Transverse colon (tissue), 4 donors: ENCODE measurements at regions not wholly inside any gene's neighbourhood (a gene's known extent, or its start where the extent isn't known, plus 50 kb on each side); places are given as distances from the start of the nearest gene placed in this dataset.

Experiments used
- DNase-seq: peaks from one replicate; pipeline ENCODE4 v3.0.0-alpha.2; 2019
- H3K27ac ChIP-seq, 4 donors: fragments of 200-600 bp; sonication (generic); 2 replicates each; pipeline ENCODE4 v1.5.1; 2016 to 2018; ENCODE audit warnings: inconsistent platforms in 4 of 4
- H3K27me3 ChIP-seq: fragments of 200-600 bp; sonication (generic); 2 replicates; pipeline ENCODE4 v1.5.1; 2017; ENCODE audit warnings: inconsistent platforms
- H3K36me3 ChIP-seq, 4 donors: fragments of 200-600 bp; sonication (generic); 2 replicates each; pipeline ENCODE4 v1.5.1; 2017 to 2019; ENCODE audit warnings: inconsistent platforms in 4 of 4
- H3K4me1 ChIP-seq, 4 donors: fragments of 200-600 bp; sonication (generic); 2 replicates each; pipeline ENCODE4 v1.5.1; 2017 to 2020; ENCODE audit warnings: inconsistent platforms in 4 of 4
- H3K4me3 ChIP-seq, 4 donors: fragments of 200-600 bp; sonication (generic); 1 replicate in 1 of 4; 2 replicates in 3 of 4; pipeline versions ENCODE4 v1.5.1 to v1.6.1; 2017 to 2019; ENCODE audit warnings: inconsistent platforms in 4 of 4
- H3K9me3 ChIP-seq, 2 donors: fragments of 200-600 bp; sonication (generic); 2 replicates each; pipeline ENCODE4 v1.5.1; 2017 to 2019; ENCODE audit warnings: inconsistent platforms in 2 of 2
- CTCF ChIP-seq, 5 experiments: fragments of 200-600 bp in 3 of 5; fragments of 450-650 bp in 2 of 5; sonication (generic) in 3 of 5; IDR thresholded peaks; 1 replicate in 2 of 5; 2 replicates in 3 of 5; pipeline ENCODE4 v1.5.1; 2016 to 2017; ENCODE audit warnings: antibody characterized with exemption in 5 of 5, inconsistent platforms in 3 of 5, mild to moderate bottlenecking in 2 of 5, moderate library complexity in 1 of 5
- EP300 ChIP-seq: sonication (generic); formaldehyde crosslinking; IDR thresholded peaks from one replicate; pipeline ENCODE4 v1.6.1; 2017; ENCODE audit warnings: antibody characterized with exemption, low read depth
- POLR2A ChIP-seq: fragments of 450-650 bp; IDR thresholded peaks from one replicate; pipeline ENCODE4 v1.6.1; 2016; ENCODE audit warnings: antibody characterized with exemption, mild to moderate bottlenecking, moderate library complexity
- POLR2AphosphoS5 ChIP-seq, 3 donors: sonication (generic); formaldehyde crosslinking; IDR thresholded peaks; one replicate each; pipeline ENCODE4 v1.6.1; 2016; ENCODE audit warnings: antibody characterized with exemption in 3 of 3
- WGBS, 2 donors: methylation state at CpG; one replicate each; pipeline ENCODE4 v1.1.5; 2018; ENCODE audit warnings: low coverage in 1 of 2; 5-methylcytosine and 5-hydroxymethylcytosine counted together
- in situ Hi-C, 4 donors: fragments of 200-750 bp; cut with MboI; loops; one replicate each; pipeline versions ENCODE4 v1.15.0 to v1.15.1; 2017; ENCODE audit warnings: low sequenced_read_pairs in 3 of 4, low pct_ligation_motif_present in 1 of 4, low pct_unique_long_range_greater_than_20kb in 1 of 4
- intact Hi-C: fragments of 100-400 bp; cut with DNase I; formaldehyde crosslinking; loops from one replicate; pipeline ENCODE4 v1.15.1; 2023; ENCODE audit warnings: low total_unique reads

- Histone ChIP-seq H3K9me3 (no peaks in the 10 kb centered on the region), H3K4me1 (no peaks in the 10 kb centered on the region), H3K27ac (no peak overlapping the region), H3K36me3 (no peaks in the 10 kb centered on the region), H3K4me3 (no peak overlapping the region), H3K27me3 (no peaks in the 10 kb centered on the region)
- in situ Hi-C loops, result no loop called here
- WGBS, 2 donors, result 57 to 100% methylated on average over 1 to 4 of the region's 4 CpGs
- intact Hi-C loops, result no loop called here
- no peak for DNase-seq
- TF ChIP-seq EP300 (no peak), CTCF (IDR thresholded peaks at IDR 0.05) (no peak), POLR2A (no peak), POLR2AphosphoS5 (IDR thresholded peaks at IDR 0.05) (no peak)
Observed at GRCh38 chr14:51552768-51553404, 98.8 kb upstream of the FRMD6 start.

- in situ Hi-C loops, result no loop called here
- TF ChIP-seq POLR2AphosphoS5 (IDR thresholded peaks at IDR 0.05) (no peak), CTCF (IDR thresholded peaks at IDR 0.05) (no peak), POLR2A (no peak), EP300 (no peak)
- Histone ChIP-seq H3K27ac (no peak overlapping the region), H3K4me1 (no peaks in the 10 kb centered on the region), H3K27me3 (no peaks in the 10 kb centered on the region), H3K9me3 (no peaks in the 10 kb centered on the region), H3K36me3 (no peaks in the 10 kb centered on the region), H3K4me3 (no peak overlapping the region)
- 86 to 87% methylated on average over 8 of the region's 8 CpGs for WGBS, 2 donors
- DNase-seq, result no peak
- intact Hi-C loops, result no loop called here
Observed at GRCh38 chr14:51554339-51554920, 97.3 kb upstream of the FRMD6 start.

- no peaks in the 10 kb centered on the region for H3K9me3 ChIP-seq
- TF ChIP-seq POLR2A, result no peak
- TF ChIP-seq CTCF (IDR thresholded peaks at IDR 0.05), result no peak
- no peak for TF ChIP-seq POLR2AphosphoS5 (IDR thresholded peaks at IDR 0.05)
- no peak for TF ChIP-seq EP300
- no peaks in the 10 kb centered on the region for H3K4me1 ChIP-seq
- H3K36me3 ChIP-seq, result no peaks in the 10 kb centered on the region
- WGBS, 2 donors, result 58 to 60% methylated on average over 2 of the region's 2 CpGs
- no peak for DNase-seq
- H3K27me3 ChIP-seq, result no peaks in the 10 kb centered on the region
- H3K4me3 ChIP-seq, result no peak overlapping the region
- in situ Hi-C loops, result no loop called here
- intact Hi-C loops, result no loop called here
- no peak overlapping the region for H3K27ac ChIP-seq
Observed at GRCh38 chr14:51554953-51555352, 96.8 kb upstream of the FRMD6 start.

- intact Hi-C loops, result no loop called here
- H3K36me3 ChIP-seq, result no peaks in the 10 kb centered on the region
- WGBS, 2 donors, result 93 to 96% methylated on average over 2 of the region's 2 CpGs
- no peaks in the 10 kb centered on the region for H3K27me3 ChIP-seq
- no peak overlapping the region for H3K27ac ChIP-seq
- no peak for TF ChIP-seq CTCF (IDR thresholded peaks at IDR 0.05)
- no peak for TF ChIP-seq POLR2AphosphoS5 (IDR thresholded peaks at IDR 0.05)
- no peak for TF ChIP-seq EP300
- H3K4me3 ChIP-seq, result no peak overlapping the region
- in situ Hi-C loops, result no loop called here
- DNase-seq, result no peak
- no peaks in the 10 kb centered on the region for H3K9me3 ChIP-seq
- no peaks in the 10 kb centered on the region for H3K4me1 ChIP-seq
Observed at GRCh38 chr14:51561141-51561540, 90.6 kb upstream of the FRMD6 start.
